AG04450 (cell line): ENCODE measurements at regions not wholly inside any gene's neighbourhood (a gene's known extent, or its start where the extent isn't known, plus 50 kb on each side); places are given as distances from the start of the nearest gene placed in this dataset. TPM values are rescaled to one million over a fixed set of nuclear protein-coding genes. Genes with fewer than 3 reads are reported as not detected.

Experiments
- CTCF ChIA-PET: fragments of 300-600, 350-600 bp; formaldehyde crosslinking; extraction: SDS; loops from one replicate; lab custom pipeline; 2022; ENCODE audit warnings: antibody characterized with exemption, inconsistent platforms; lab: Charles Lee
- POLR2A ChIA-PET: fragments of 350-600 bp; formaldehyde crosslinking; extraction: SDS; loops from one replicate; lab custom pipeline; 2021; ENCODE audit warnings: antibody characterized with exemption, inconsistent platforms; lab: Yijun Ruan, JAX
- DNase-seq: peaks from one replicate; pipeline ENCODE4 v3.0.0-alpha.2; 2011; ENCODE audit warnings: low read depth, low spot score
- H3K27ac ChIP-seq: one replicate; pipeline ENCODE4 v1.5.1; 2012; ENCODE audit warnings: low read depth, low read length, control low read depth
- H3K27me3 ChIP-seq: one replicate; pipeline ENCODE4 v1.6.0; 2012; ENCODE audit warnings: low read length; ENCODE audit not compliant: control insufficient read depth, insufficient read depth
- H3K4me3 ChIP-seq: 2 replicates; pipeline ENCODE4 v1.5.1; 2011; ENCODE audit warnings: mild to moderate bottlenecking, low read depth, low read length, control low read depth
- H3K9me3 ChIP-seq: 2 replicates; pipeline ENCODE4 v1.5.1; 2012; ENCODE audit warnings: low read length; ENCODE audit not compliant: control insufficient read depth, insufficient read depth
- CTCF ChIP-seq: IDR thresholded peaks from 2 replicates; pipeline ENCODE4 v1.5.1; 2011; ENCODE audit warnings: low read depth, low read length, control low read depth, inconsistent platforms
- small RNA-seq: library from RNA; depleted of rRNA; stranded (forward); fragments of <200 nt; gene quantifications from one replicate; pipeline ENCODE3, GENCODE V24; 2012; ENCODE audit warnings: low read depth; ENCODE audit not compliant: insufficient read length

DNA sequence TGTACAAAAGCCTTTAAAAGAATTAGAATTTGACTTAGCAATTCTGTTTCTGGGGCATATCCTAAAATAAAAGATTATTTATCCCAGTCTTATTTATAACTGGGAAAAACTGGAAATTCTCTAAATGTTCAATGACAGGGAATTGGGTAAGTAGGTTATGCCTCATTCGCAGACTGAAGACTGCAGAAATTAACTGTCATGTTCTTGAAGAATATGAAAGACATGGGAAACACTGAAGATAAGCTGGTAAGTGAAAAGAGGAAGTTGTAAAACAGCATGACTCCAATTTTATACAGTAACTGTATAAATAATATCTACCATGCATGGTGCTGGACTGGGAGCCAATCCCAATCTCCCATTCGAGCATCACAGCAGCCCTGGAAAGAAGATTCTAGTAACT, 50.6 kb upstream of the SLC2A1 start:
- CTCF ChIA-PET, result no interaction called here
- Histone ChIP-seq H3K27me3 (peaks cover 27% of the 10 kb centered on the region), H3K4me3 (no peak overlapping the region), H3K27ac (no peak overlapping the region), H3K9me3 (peaks cover 7% of the 10 kb centered on the region; the same call in 1 of the 2 replicates)
- POLR2A ChIA-PET, result no interaction called here
- TF ChIP-seq CTCF, result no peak
- DNase-seq, result no peak

DNA sequence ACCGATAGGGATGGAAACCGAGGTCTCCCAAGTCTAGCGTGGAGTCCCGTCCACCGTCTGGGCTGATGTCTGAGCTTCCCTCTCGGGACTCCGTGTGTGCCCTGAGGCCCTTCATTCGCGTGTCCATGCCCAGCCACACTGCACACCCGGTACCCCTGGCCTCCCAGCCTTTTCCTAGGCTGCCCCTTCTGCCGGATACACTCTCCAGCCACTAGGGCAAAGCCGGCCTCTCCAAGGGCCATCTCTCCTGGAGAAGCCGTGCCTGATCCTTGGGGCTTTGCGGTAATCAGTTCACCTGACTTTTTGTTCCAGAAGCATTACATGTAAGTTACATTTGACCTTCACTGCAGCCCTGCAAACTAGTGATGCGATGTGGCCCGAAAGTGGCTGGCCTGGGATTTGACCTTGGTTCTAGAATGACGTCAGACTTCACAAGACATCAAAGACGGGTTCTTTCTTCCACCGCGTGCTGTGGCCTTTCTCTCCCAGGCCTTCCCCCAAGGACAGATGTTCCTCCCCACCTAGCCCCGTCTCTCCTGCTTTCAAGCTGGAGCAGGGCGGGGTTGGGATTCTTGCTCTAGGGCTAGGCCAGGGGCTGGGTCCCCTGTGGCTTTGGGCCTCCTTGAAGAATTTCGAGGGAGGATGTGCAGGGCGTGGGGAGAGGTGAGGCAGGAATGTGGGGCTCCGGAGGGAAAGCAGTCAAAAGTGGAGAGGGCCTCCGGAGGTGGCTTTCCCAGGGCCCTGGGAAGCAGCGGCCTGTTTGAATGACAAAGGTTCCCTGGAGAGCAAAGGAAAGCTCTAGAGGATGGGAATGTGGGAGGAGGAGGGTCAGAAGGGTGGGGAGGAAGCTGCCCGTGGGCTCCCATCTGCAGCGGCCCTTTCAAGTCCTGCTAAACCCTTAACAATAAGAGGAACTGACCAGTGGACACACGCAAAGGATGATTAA, 49.7 kb upstream of the SLC2A1 start:
- peaks cover 21% of the 10 kb centered on the region for H3K27me3 ChIP-seq
- no peak for TF ChIP-seq CTCF
- DNase-seq, result no peak
- no peak overlapping the region for H3K4me3 ChIP-seq
- ChIA-PET POLR2A (no interaction called here), CTCF (interaction anchor here (1.1 kb wide), 1 partner anchor 65 kb away, joined by 4 read pairs; no protein-coding TSS in a partner anchor)
- H3K9me3 ChIP-seq, result peaks cover 7% of the 10 kb centered on the region; the same call in 1 of the 2 replicates
- no peak overlapping the region for H3K27ac ChIP-seq

Small RNA genes in the stretch of these regions (small RNA-seq; reads per million reads assigned to genes)
- not detected for gene RF00026
